Epidermal melanocyte (primary cell): ENCODE measurements at regions not wholly inside any gene's neighbourhood (a gene's known extent, or its start where the extent isn't known, plus 50 kb on each side); places are given as distances from the start of the nearest gene placed in this dataset.

Experiments
- DNase-seq: peaks from one replicate; pipeline ENCODE4 v3.0.0; 2011; ENCODE audit warnings: low spot score; ENCODE audit not compliant: insufficient read length

GRCh38 chr6:45791211-45792168, 224.2 kb downstream of the CLIC5 start:
- DNase-seq = peak; percentile 23

- no peak for DNase-seq
Measured at GRCh38 chr6:45789238-45789637, 226.4 kb downstream of the CLIC5 start.

- no peak for DNase-seq
Measured at GRCh38 chr6:45787384-45787783, 228.3 kb downstream of the CLIC5 start.

GRCh38 chr6:45786355-45786781, 229.3 kb downstream of the CLIC5 start:
- DNase-seq = no peak

- no peak for DNase-seq
Measured at GRCh38 chr6:45784250-45784649, 231.4 kb downstream of the CLIC5 start.

- no peak for DNase-seq
Measured at GRCh38 chr6:45783716-45784115, 231.9 kb downstream of the CLIC5 start.

DNA sequence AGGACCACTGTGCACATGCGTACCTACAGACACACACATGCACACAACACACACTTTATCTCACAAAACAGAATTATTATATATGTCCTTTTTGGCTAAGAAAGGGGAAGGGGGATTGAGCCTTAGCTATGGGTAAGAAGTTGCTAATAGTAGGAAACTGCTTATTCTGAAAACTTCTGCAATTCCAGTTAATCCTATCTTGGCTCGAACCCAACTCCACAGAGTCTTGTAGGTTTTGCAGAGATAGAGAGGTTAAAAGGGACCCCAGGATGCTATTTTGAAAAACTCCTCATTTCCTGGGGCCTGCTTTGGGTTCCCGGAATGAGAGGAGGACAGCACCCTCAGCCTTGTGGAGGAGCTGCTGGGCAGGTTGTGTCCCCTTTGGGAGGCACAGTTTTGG, 233.8 kb downstream of the CLIC5 start:
- DNase-seq = no peak

- no peak for DNase-seq
Measured at GRCh38 chr6:45780523-45780922, 235.1 kb downstream of the CLIC5 start.

DNA sequence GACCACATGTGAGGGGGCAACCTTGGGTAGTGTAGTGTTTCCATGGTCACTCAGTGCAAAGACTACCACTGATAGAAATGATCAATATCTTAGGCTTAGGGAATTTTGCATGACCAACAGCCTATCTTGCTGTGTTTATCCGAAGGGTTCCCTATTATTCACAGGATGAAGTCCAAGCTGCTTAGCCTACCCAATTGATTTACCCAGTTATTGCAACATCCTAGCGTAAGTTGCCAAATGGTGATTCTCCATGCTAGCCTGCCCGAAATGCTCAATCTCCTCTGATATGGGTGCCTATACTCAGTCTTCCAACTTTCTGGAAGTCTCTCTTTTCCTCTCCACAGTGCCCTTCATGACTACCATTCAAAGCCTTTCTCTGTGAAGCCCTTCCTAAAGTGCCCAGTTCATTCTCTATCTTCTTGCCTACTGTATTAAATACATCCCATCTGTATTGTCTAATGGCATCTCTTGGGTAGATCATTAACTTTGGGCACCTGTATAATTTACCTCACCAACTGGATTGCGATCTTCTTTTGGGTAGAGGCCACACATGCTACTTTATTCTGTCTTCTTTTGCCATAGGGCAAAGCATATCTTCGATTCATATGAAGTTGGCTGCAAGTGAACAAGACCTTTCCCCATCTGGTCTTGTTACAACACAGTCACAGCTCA, 240.5 kb downstream of the CLIC5 start:
- DNase-seq = no peak

DNA sequence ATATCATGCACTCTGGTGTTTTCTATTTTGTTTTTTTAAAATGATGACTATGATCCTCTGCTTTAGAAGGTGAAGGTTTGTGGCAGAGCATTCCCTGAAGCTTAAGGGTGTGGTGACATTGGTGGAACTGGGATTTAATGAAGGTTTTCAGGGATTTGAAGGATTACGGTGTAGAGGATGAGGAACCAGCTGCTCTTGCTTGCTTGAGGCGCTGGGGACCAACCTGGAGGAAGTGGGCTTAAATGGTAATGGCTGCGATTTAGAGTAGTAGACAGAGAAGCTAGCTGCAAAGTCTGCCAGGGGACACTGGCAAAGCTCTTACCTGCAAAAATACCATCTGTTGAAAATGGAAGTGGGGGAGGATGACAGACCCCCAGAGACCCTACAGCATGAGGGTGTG, 241.8 kb downstream of the CLIC5 start:
- no peak for DNase-seq

DNA sequence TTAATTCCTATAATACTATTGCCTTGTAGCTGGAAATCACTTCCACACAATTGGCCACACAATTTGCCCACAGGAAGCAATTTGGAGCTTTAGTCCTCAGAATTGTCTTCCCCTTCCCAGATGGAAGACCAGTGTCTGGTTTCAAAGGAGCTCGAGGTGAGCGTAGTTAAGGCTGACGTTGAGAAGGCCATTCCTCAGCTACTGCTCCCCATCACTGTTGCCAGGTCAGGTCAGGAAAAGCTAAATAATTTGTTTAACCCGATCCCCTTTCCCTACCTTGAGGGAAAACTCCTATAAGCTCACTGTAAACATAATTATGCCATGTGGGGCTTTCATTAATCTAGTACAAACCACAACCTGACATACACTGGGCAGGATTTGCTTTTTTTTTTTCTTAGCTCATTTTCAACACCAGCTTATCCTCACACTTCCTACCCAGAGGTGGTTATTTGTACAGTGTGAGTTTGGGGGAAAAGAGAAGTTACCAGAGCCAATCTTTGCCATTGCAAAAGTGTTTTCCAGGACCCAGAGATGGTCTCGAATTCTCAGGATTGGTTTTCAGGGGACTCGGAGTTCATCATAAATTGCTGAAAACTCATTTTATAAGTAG, 242.7 kb downstream of the CLIC5 start:
- DNase-seq = no peak

GRCh38 chr6:45772051-45772450, 243.6 kb downstream of the CLIC5 start:
- DNase-seq = no peak

DNA sequence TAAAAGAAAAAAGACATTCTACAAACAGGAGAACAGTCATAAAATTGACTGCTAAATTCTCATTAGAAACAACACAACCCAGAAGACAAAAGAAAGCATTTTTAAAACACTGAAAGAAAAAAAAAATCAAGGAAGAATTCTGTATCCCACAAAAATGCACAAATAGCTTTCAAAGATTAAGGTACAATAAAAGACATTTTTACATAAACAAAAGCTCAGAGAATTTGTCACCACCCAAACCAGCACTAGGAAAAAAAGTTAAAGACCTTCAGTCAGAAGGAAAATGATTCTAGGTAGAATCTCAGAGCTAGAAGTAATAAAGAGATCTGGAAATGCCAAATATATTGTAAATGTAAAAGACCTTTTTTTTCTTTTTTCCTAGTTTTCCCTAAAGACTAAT, 252.4 kb downstream of the CLIC5 start:
- DNase-seq = no peak

- no peak for DNase-seq
Measured at GRCh38 chr6:45759472-45759810, 256.2 kb downstream of the CLIC5 start.

DNA sequence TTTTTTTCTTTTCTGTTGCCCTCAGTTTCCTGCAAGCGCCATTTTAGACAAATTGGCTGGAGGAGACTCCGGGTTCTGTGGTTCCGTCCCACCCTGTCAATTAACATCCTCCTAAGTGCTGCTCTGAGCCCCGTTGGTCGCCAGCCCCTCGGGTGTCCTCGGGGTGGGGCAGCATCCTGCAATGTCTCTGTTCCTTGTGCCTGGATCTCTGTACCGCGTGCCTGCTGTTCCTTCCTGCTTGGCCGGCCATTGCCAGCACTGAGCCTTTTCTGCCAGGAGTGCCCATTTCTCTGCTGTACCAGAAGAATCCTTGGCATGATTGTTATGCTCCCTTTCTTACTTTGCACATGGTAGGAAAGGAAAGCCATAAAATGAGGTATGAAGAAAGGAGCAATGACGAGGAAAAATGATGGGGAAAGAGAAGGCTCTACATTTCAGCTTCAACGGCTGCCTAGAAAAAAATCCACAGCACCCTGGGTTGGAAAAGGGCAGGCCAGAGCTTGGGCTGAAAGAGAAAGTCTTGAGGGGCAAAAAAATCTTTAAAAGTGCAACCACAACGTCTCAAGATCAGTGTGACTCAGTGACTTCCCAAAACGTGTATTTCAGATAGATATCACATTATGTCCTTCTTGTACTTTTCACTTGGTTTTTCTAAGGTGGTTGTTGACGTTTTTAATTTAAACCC, 256.7 kb downstream of the CLIC5 start:
- no peak for DNase-seq

DNA sequence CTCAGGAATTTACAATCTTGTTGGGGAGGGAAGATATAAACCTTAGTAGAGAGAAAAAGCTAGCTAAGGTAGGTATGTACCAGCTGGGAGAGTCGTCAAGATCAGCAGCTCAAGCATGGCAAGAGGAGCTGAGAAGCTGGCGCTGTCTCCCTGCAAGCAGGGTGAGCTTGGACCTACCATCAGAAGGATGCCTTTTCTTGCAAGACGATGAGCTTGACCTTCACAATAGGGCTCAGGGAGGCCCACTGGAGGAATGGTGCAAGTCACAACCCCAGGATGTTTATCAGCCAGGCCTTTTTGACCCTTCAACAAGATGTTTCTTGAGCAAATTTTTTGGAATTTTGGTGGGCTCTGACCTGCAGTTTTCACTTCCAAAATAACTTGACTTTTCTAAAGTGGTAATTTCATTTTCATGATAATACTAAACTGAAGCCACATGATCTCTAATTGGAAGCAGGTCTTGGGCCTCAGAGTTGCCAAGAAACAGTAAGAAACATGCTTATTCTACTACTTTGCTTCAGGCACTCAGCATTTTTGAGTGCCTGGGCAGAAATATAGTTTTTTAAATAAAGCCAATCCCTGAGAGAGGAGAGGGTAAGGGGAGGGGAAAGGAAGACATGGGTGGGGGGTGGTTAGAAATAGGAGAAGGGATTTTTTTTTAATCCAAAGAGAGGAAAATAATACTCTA, 258.1 kb downstream of the CLIC5 start:
- no peak for DNase-seq

DNA sequence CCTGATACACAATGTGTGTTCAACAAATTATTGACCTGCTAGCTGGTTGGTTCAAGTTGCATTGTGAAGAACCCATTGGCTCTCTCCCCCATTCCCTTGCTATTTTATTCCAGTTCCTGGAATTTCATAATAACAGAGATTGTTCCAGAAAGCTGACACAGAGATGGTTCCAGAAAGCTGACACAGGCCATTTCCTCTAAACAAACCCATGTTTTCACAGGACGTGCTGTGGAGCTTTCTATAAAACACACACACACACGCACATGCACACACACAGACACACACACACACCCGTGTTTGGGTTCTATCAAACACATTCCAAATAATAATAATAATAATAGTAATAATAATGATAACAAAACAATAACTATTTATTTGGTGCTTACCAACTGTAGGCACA, 259.1 kb downstream of the CLIC5 start:
- no peak for DNase-seq

DNA sequence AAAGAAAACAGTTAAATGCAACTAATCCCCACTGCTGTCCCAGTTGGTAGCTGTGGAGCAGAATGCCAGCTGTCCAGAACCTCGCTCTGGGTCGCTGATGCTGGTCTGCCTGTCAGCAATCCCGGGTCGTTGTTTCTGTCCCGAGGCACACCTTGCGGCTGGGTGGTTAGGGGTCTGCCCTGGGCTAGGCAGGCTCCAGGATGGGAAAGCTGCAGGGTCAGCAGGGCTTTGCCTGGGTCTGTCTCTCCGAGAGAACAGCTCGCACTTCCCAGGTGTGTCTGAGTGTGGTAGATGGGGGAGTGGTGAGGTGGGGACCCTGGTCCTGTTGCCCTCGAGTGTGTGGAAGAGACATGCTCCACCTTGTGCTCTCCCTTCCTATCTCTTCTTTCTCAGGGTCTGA, 261.2 kb downstream of the CLIC5 start:
- no peak for DNase-seq

DNA sequence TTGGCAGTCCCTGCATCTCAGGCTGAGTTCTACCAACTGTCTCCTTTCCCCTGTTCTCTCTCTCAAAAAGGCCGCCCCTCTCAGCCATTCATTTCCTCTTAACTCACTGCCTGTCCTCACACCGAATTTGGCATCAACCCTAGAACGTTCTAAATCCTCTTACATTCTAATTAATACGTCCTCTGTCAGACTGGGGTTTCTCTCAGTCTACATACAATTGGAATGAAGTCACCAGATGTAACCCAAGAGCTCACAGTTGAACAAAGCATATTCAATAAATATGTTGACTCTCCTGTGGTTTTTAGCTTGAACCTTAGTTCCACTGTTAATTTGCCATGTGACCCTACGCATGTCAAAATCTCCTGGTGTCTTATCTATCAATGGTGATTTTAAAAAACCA, 269.6 kb downstream of the CLIC5 start:
- DNase-seq = no peak

- DNase-seq = no peak
Measured at GRCh38 chr6:45743028-45743615, 272.5 kb downstream of the CLIC5 start.

- DNase-seq = no peak
Measured at GRCh38 chr6:45742591-45742990, 273.1 kb downstream of the CLIC5 start.
